K562 (cell line): ENCODE measurements at regions not wholly inside any gene's neighbourhood (a gene's known extent, or its start where the extent isn't known, plus 50 kb on each side); places are given as distances from the start of the nearest gene placed in this dataset.

ENCODE experiments used
- ATAC-seq: fragments of 200-7000 bp; cut with Tn5 transposase; 3 replicates; pipeline ENCODE4 v1.9.1; 2020; ENCODE audit warnings: moderate library complexity
- BruUV-seq: library from RNA; stranded (reverse); fragments of 400-500 nt; replicated peaks from 2 replicates; lab custom pipeline; 2021; lab: Mats Ljungman, UMichigan
- CTCF ChIA-PET: fragments of 300-600 bp; formaldehyde crosslinking; extraction: SDS; loops from one replicate; lab custom pipeline; 2021; ENCODE audit warnings: low intra/inter-chr PET ratio; lab: Yijun Ruan, JAX
- POLR2A ChIA-PET: fragments of 300-600, 350-650 bp; sonication (Branson Sonifier 250); formaldehyde crosslinking; extraction: SDS; loops from one replicate; lab custom pipeline; 2021; ENCODE audit warnings: antibody characterized with exemption, inconsistent platforms; lab: Yijun Ruan, JAX
- DNase-seq, 4 experiments: peaks; one replicate each; pipeline versions ENCODE4 v3.0.0 to v3.0.0-alpha.2; 2011 to 2018; ENCODE audit warnings: low spot score in 3 of 4, mixed read lengths in 3 of 4; ENCODE audit errors: extremely low read depth in 1 of 4
- FAIRE-seq: peaks from 2 replicates; lab custom pipeline; 2011; peaks lifted over from hg19 to GRCh38; lab: Jason Lieb, UNC
- H2AFZ ChIP-seq: 2 replicates; pipeline ENCODE4 v1.6.0; 2011; ENCODE audit warnings: low read depth, low read length, control low read depth, inconsistent platforms
- H3K27ac ChIP-seq: fragments of 200-600 bp; 3 replicates; pipeline ENCODE4 v1.8.0; 2011; ENCODE audit warnings: low read depth, mild to moderate bottlenecking, control low read depth, inconsistent platforms, low read length, moderate library complexity, mixed read lengths; ENCODE audit errors: extremely low read depth
- H3K27me3 ChIP-seq, 2 experiments: fragments of 300-600 bp in 1 of 2; 2 replicates in 1 of 2; 3 replicates in 1 of 2; pipeline versions ENCODE4 v1.6.0 to v1.8.0; 2011; ENCODE audit warnings: inconsistent platforms in 2 of 2, low read length in 2 of 2, mild to moderate bottlenecking in 1 of 2, mixed read lengths in 1 of 2, moderate library complexity in 1 of 2; ENCODE audit not compliant: control insufficient read depth in 2 of 2, insufficient read depth in 2 of 2
- H3K36me3 ChIP-seq: fragments of 300-600 bp; 3 replicates; pipeline ENCODE4 v1.8.0; 2011; ENCODE audit warnings: mild to moderate bottlenecking, low read length, inconsistent platforms; ENCODE audit not compliant: control insufficient read depth, insufficient read depth
- H3K4me1 ChIP-seq, 2 experiments: fragments of 200-600 bp in 1 of 2; replicated peaks in 1 of 2; 2 replicates in 1 of 2; 3 replicates in 1 of 2; pipeline versions ENCODE4 v1.5.1 to v1.8.0; 2011; ENCODE audit warnings: inconsistent platforms in 2 of 2, low read length in 2 of 2, mild to moderate bottlenecking in 1 of 2, mixed read lengths in 1 of 2, moderate library complexity in 1 of 2; ENCODE audit not compliant: control insufficient read depth in 2 of 2, insufficient read depth in 2 of 2
- H3K4me2 ChIP-seq: 2 replicates; pipeline ENCODE4 v1.6.1; 2011; ENCODE audit warnings: low read length, control low read depth, inconsistent platforms, mixed read lengths; ENCODE audit not compliant: insufficient read depth
- H3K4me3 ChIP-seq: fragments of 200-600 bp; sonication (generic), shearing (Covaris generic); 2 replicates; pipeline ENCODE4 v1.5.1; 2016; ENCODE audit warnings: control low read depth, inconsistent platforms
- H3K79me2 ChIP-seq: fragments of 200-600 bp; 3 replicates; pipeline ENCODE4 v1.8.0; 2011; ENCODE audit warnings: low read length, inconsistent platforms; ENCODE audit not compliant: control insufficient read depth, insufficient read depth
- H3K9ac ChIP-seq, 2 experiments: 2 replicates each; pipeline versions ENCODE4 v1.6.0 to v1.6.1; 2011; ENCODE audit warnings: low read depth in 2 of 2, low read length in 2 of 2, control low read depth in 1 of 2, inconsistent platforms in 1 of 2, mild to moderate bottlenecking in 1 of 2, mixed read lengths in 1 of 2; ENCODE audit not compliant: insufficient read depth in 1 of 2
- H3K9me1 ChIP-seq: one replicate; pipeline ENCODE4 v1.6.0; 2011; ENCODE audit warnings: inconsistent platforms, mild to moderate bottlenecking, low read length, moderate library complexity; ENCODE audit not compliant: control insufficient read depth, insufficient read depth
- H3K9me3 ChIP-seq: replicated peaks from 2 replicates; pipeline ENCODE4 v1.5.1; 2011; ENCODE audit warnings: low read depth, low read length, inconsistent platforms; ENCODE audit not compliant: control insufficient read depth, insufficient read depth
- H4K20me1 ChIP-seq: replicated peaks from 2 replicates; pipeline ENCODE4 v1.6.1; 2011; ENCODE audit warnings: low read length, inconsistent platforms, mixed read lengths; ENCODE audit not compliant: control insufficient read depth, insufficient read depth
- C11orf30 ChIP-seq: fragments of 450-650 bp; IDR thresholded peaks from 2 replicates; pipeline ENCODE4 v1.6.1; 2016; ENCODE audit warnings: low read depth, mild to moderate bottlenecking
- HINFP ChIP-seq: fragments of 450-650 bp; conservative IDR thresholded peaks from 2 replicates; pipeline ENCODE4 v1.6.1; 2016; ENCODE audit warnings: missing genetic modification characterization, low read depth, mild to moderate bottlenecking, control low read depth, missing compliant biosample characterization
- ILK ChIP-seq: fragments of 450-650 bp; IDR thresholded peaks from 2 replicates; pipeline ENCODE4 v1.6.1; 2016; ENCODE audit warnings: missing genetic modification characterization, low read depth, mild to moderate bottlenecking, missing compliant biosample characterization, moderate library complexity, borderline replicate concordance
- MAFG ChIP-seq: fragments of 450-650 bp; conservative IDR thresholded peaks from 2 replicates; pipeline ENCODE4 v1.6.1; 2016; ENCODE audit warnings: missing genetic modification characterization, missing compliant biosample characterization
- NEUROD1 ChIP-seq: fragments of 150-350 bp; IDR thresholded peaks from 2 replicates; pipeline ENCODE4 v1.6.1; 2014; ENCODE audit warnings: borderline replicate concordance, low read length, low read depth; ENCODE audit not compliant: partially characterized antibody
- PHB ChIP-seq: fragments of 250-450 bp; sonication (Bioruptor Pico); IDR thresholded peaks from 2 replicates; pipeline ENCODE4 v1.5.0; 2021
- POLR3A ChIP-seq: IDR thresholded peaks from 2 replicates; pipeline ENCODE4 v1.6.1; 2011; ENCODE audit warnings: borderline replicate concordance, mild to moderate bottlenecking, moderate library complexity; ENCODE audit not compliant: insufficient read length, insufficient read depth; ENCODE audit errors: extremely low read depth
- RBM17 ChIP-seq: fragments of 200-400 bp; formaldehyde crosslinking; IDR thresholded peaks from 2 replicates; pipeline ENCODE4 v1.6.1; 2017; ENCODE audit warnings: low read depth, mild to moderate bottlenecking, low read length, borderline replicate concordance
- SNRNP70 ChIP-seq: fragments of 200-400 bp; formaldehyde crosslinking; optimal IDR thresholded peaks from 2 replicates; pipeline ENCODE3; 2017; ENCODE audit warnings: low read depth, low read length
- STAG1 ChIP-seq: sonication (generic); formaldehyde crosslinking; IDR thresholded peaks from 2 replicates; pipeline ENCODE4 v1.5.0; 2020; ENCODE audit warnings: missing genetic modification reagents, borderline replicate concordance
- WGBS: fragments of 100-300 bp; shearing (Covaris generic); methylation state at CpG from one replicate; pipeline ENCODE4 v1.1.6; 2016; ENCODE audit warnings: low coverage, mixed read lengths; ENCODE audit not compliant: insufficient coverage; ENCODE audit errors: missing lambda C conversion rate; 5-methylcytosine and 5-hydroxymethylcytosine counted together
- in situ Hi-C: fragments of 300-500 bp; cut with MboI; formaldehyde crosslinking; loops from 4 replicates; pipeline ENCODE4 v1.15.0; 2018; ENCODE audit warnings: inconsistent platforms, mixed read lengths
- intact Hi-C: fragments of 100-400 bp; cut with micrococcal nuclease; formaldehyde crosslinking; loops from 2 replicates; pipeline ENCODE4 v1.14.2; 2022

GRCh38 chr6:8159966-8160365, 57.6 kb upstream of the EEF1E1 start (continued):
- no peak for TF ChIP-seq HINFP (tag)
- TF ChIP-seq C11orf30: peak; percentile 60

GRCh38 chr6:8157839-8158238, 55.5 kb upstream of the EEF1E1 start:
- H3K4me3 ChIP-seq: no peak overlapping the region
- no peaks in the 10 kb centered on the region for H3K9me1 ChIP-seq
- no peaks in the 10 kb centered on the region for H3K79me2 ChIP-seq
- ChIA-PET CTCF (no interaction called here), POLR2A (no interaction called here)
- no peak overlapping the region for H3K4me2 ChIP-seq
- WGBS: 4% methylated on average over 3 of the region's 3 CpGs
- in situ Hi-C loops: no loop called here
- H3K9me3 ChIP-seq: no peaks in the 10 kb centered on the region
- intact Hi-C loops: no loop called here
- H3K27me3 ChIP-seq: no peaks in the 10 kb centered on the region
- BruUV-seq: no TSS peak
- ATAC-seq (no peak), FAIRE-seq (no peak), DNase-seq (no peak)
- H4K20me1 ChIP-seq: no peaks in the 10 kb centered on the region
- H3K27ac ChIP-seq: no peak overlapping the region
- H3K36me3 ChIP-seq: no peaks in the 10 kb centered on the region
- no peak for TF ChIP-seq MAFG (tag)
- TF ChIP-seq RBM17: no peak
- no peak for TF ChIP-seq STAG1 (CRISPR knock-in tag)
- TF ChIP-seq SNRNP70: no peak
- TF ChIP-seq ILK (tag): no peak
- TF ChIP-seq NEUROD1: no peak
- no peak for TF ChIP-seq POLR3A
- TF ChIP-seq PHB: no peak
- no peak overlapping the region for H3K9ac ChIP-seq
- no peak overlapping the region for H2AFZ ChIP-seq
- no peaks in the 10 kb centered on the region for H3K4me1 ChIP-seq
